ENCODE measurements at regions not wholly inside any gene's neighbourhood (a gene's known extent, or its start where the extent isn't known, plus 50 kb on each side); places are given as distances from the start of the nearest gene placed in this dataset.

DNA sequence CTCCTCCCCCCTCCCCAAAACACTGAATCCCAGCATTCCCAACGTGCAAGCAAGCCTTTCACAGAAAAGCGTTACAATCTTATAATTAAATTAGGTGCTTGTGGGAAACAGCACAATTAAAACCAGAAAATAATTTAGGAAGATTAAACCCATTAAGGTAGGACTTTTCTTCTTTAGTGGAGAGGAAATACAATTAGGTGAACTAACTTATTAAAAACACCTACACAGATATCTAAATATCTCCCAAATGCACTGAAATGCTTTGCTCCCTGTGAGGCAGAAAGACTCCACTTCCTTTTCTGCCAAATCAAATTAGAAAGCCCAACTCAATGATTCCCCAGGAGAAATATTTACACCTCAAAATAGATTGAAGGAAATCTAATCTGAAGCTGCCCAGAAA, 60.9 kb upstream of the ETS2 start:
- Histone ChIP-seq H3K4me1 (peaks cover 4% of the 10 kb centered on the region), H2AFZ (replicated peaks) (no peak overlapping the region), H3K36me3 (no peaks in the 10 kb centered on the region), H3K27ac (no peak overlapping the region), H3F3A (ENCODE audit: low read depth) (no peaks in the 10 kb centered on the region), H3K79me2 (ENCODE audit: low read depth) (no peaks in the 10 kb centered on the region), H3K9me3 (ENCODE audit: low read depth) (no peaks in the 10 kb centered on the region), H3K4me3 (no peak overlapping the region), H3K27me3 (no peaks in the 10 kb centered on the region), H4K20me1 (ENCODE audit: low read depth) (no peaks in the 10 kb centered on the region), H3K9ac (no peak overlapping the region), H3K4me2 (no peak overlapping the region)
- TF ChIP-seq EZH2 (IDR thresholded peaks at IDR 0.05), result no peak
- TF ChIP-seq, protein P1, sequence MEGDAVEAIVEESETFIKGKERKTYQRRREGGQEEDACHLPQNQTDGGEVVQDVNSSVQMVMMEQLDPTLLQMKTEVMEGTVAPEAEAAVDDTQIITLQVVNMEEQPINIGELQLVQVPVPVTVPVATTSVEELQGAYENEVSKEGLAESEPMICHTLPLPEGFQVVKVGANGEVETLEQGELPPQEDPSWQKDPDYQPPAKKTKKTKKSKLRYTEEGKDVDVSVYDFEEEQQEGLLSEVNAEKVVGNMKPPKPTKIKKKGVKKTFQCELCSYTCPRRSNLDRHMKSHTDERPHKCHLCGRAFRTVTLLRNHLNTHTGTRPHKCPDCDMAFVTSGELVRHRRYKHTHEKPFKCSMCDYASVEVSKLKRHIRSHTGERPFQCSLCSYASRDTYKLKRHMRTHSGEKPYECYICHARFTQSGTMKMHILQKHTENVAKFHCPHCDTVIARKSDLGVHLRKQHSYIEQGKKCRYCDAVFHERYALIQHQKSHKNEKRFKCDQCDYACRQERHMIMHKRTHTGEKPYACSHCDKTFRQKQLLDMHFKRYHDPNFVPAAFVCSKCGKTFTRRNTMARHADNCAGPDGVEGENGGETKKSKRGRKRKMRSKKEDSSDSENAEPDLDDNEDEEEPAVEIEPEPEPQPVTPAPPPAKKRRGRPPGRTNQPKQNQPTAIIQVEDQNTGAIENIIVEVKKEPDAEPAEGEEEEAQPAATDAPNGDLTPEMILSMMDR (IDR thresholded peaks at IDR 0.05), result no peak
- no peak for TF ChIP-seq EZH2phosphoT487 (IDR thresholded peaks at IDR 0.05)
- Mint-ChIP-seq H3K9me3 (peaks cover 10% of the 10 kb centered on the region), H3K4me3 (no peak overlapping the region), H3K4me1 (peaks cover 8% of the 10 kb centered on the region), H3K27ac (no peak overlapping the region), H3K27me3 (ENCODE audit: insufficient read depth, low read depth) (peaks cover 8% of the 10 kb centered on the region), H3K36me3 (no peaks in the 10 kb centered on the region)
- no peak for DNase-seq (ENCODE audit: low spot score)

GRCh38 chr21:38747810-38748209, 57.9 kb upstream of the ETS2 start:
- Histone ChIP-seq H3K27me3 (no peaks in the 10 kb centered on the region), H3K27ac (no peak overlapping the region), H3K4me1 (no peaks in the 10 kb centered on the region), H3K4me2 (no peak overlapping the region), H3K79me2 (ENCODE audit: low read depth) (no peaks in the 10 kb centered on the region), H3K4me3 (no peak overlapping the region), H3K9me3 (ENCODE audit: low read depth) (no peaks in the 10 kb centered on the region), H2AFZ (replicated peaks) (no peak overlapping the region), H3K9ac (no peak overlapping the region), H3F3A (ENCODE audit: low read depth) (no peaks in the 10 kb centered on the region), H4K20me1 (ENCODE audit: low read depth) (no peaks in the 10 kb centered on the region), H3K36me3 (no peaks in the 10 kb centered on the region)
- Mint-ChIP-seq H3K4me3 (no peak overlapping the region), H3K4me1 (peaks cover 4% of the 10 kb centered on the region), H3K27ac (no peak overlapping the region), H3K27me3 (ENCODE audit: insufficient read depth, low read depth) (peaks cover 8% of the 10 kb centered on the region), H3K9me3 (peaks cover 10% of the 10 kb centered on the region), H3K36me3 (peaks cover 3% of the 10 kb centered on the region)
- no peak for DNase-seq (ENCODE audit: low spot score)
- TF ChIP-seq EZH2 (IDR thresholded peaks at IDR 0.05) (no peak), EZH2phosphoT487 (IDR thresholded peaks at IDR 0.05) (no peak)
- TF ChIP-seq, protein P1 (IDR thresholded peaks at IDR 0.05), result no peak

GRCh38 chr21:38751379-38752050, 54.2 kb upstream of the ETS2 start:
- no peaks in the 10 kb centered on the region for H4K20me1 ChIP-seq (ENCODE audit: low read depth)
- Mint-ChIP-seq H3K9me3 (peaks cover 10% of the 10 kb centered on the region), H3K27ac (no peak overlapping the region), H3K4me3 (no peak overlapping the region), H3K4me1 (peaks cover 8% of the 10 kb centered on the region), H3K27me3 (ENCODE audit: insufficient read depth, low read depth) (peaks cover 8% of the 10 kb centered on the region), H3K36me3 (peaks cover 3% of the 10 kb centered on the region)
- H3K27me3 ChIP-seq, result no peaks in the 10 kb centered on the region
- H3K4me2 ChIP-seq, result no peak overlapping the region
- TF ChIP-seq EZH2phosphoT487 (IDR thresholded peaks at IDR 0.05), result no peak
- TF ChIP-seq, protein P1 (IDR thresholded peaks at IDR 0.05), result no peak
- no peak for TF ChIP-seq EZH2 (IDR thresholded peaks at IDR 0.05)
- no peak overlapping the region for H2AFZ ChIP-seq (replicated peaks)
- no peak overlapping the region for H3K4me3 ChIP-seq
- no peak for DNase-seq (ENCODE audit: low spot score)
- H3F3A ChIP-seq (ENCODE audit: low read depth), result no peaks in the 10 kb centered on the region
- no peak overlapping the region for H3K9ac ChIP-seq
- no peaks in the 10 kb centered on the region for H3K4me1 ChIP-seq
- H3K79me2 ChIP-seq (ENCODE audit: low read depth), result no peaks in the 10 kb centered on the region
- no peaks in the 10 kb centered on the region for H3K9me3 ChIP-seq (ENCODE audit: low read depth)
- no peak overlapping the region for H3K27ac ChIP-seq
- H3K36me3 ChIP-seq, result no peaks in the 10 kb centered on the region
